ENCODE measurements at regions not wholly inside any gene's neighbourhood (a gene's known extent, or its start where the extent isn't known, plus 50 kb on each side); places are given as distances from the start of the nearest gene placed in this dataset.
"Not testable (repeated sequence)": the region's sequence is repeated elsewhere in the genome, so short reads cannot be mapped to it uniquely, and the experiment has no call there.

DNA sequence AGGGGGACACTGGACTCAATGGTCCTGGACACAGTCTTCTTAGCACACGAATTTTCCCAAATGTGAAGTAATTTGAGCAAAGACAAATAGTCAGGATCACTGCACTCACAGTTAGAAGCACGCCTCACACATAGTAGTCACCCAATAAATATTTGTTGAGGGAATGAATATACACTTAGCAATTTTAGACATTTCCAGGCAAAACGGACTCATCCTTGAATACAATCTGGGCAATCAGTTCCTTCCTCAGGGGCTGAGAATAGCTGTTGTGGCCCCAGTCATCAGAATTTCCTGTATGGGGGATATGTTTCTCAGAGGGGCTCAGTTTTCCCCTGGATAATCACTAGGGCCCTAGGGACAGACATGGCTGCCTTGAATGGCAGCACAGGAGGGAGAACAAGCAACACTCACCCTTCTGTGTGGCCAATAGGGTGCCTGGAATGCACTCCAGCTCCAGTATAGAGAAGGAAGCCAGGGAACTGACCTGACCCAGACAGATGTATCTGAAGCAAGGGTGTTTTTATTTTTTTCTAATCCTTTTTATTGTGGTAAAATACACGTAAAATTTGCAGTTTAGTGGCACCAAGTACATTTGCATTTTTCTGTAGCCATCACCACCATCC is 282.7 kb upstream of the ZNF32 start:
- DNase-seq (ENCODE audit: low read depth), result no peak

DNA sequence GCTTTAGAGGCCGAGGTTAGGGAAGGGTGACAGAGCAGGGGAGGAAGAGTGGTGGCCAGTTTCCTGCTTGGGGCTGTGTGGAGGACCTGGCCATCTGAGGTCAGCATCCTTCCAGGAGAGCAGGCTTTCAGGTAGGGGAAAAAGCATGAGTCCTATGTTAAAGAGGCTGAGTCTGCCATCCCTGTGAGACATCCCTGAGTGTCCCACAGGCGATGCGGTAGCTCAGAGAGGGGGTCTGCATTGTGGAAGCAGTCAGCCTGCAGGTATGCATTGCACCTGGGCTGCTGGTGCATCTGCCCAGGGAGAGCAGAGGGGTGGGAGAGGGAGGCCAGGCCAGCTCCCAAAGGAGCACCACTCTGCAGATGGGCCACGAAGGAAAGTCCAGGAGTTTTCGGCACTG is 282.1 kb upstream of the ZNF32 start:
- DNase-seq (ENCODE audit: low read depth), result no peak

DNA sequence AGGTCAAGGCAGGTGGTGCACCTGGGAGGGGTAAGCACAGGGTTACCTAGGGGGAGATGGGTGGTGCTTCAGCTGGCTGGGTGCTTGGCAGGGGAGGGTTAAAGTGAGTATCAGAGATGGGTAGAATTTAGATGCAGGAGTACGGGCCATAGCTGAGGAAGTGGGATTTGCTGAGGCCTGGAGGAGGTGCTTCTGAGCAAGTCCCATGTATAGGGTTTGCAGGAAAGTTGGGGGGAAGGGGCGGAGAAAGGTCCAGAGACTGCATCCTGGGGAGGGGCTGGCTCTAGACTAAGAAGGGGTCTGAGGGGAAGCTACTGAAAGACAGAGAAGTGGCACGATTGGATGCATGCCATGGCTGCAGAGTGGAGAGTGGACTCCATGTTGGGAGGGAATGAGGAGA is 281.6 kb upstream of the ZNF32 start:
- DNase-seq (ENCODE audit: low read depth), result no peak

DNA sequence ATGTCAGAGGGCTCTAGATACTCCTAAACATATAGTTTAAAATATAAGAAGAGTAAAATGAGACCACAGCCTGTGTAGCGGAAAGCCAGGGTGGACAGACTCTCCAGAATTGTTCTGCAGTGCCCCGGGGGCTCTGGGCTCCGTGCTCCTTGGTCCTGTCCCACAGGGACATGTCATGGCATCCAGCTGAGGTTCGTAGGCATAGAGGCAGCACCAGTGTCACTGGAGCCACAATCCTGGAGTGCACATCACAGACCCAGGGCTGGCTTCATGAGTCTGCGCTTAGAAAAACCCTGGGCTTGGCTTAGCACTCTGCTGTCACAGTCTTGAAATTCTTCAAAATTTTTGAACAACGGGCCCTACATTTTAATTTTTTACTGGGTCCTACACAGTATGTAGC is 280.4 kb upstream of the ZNF32 start:
- DNase-seq (ENCODE audit: low read depth), result no peak

DNA sequence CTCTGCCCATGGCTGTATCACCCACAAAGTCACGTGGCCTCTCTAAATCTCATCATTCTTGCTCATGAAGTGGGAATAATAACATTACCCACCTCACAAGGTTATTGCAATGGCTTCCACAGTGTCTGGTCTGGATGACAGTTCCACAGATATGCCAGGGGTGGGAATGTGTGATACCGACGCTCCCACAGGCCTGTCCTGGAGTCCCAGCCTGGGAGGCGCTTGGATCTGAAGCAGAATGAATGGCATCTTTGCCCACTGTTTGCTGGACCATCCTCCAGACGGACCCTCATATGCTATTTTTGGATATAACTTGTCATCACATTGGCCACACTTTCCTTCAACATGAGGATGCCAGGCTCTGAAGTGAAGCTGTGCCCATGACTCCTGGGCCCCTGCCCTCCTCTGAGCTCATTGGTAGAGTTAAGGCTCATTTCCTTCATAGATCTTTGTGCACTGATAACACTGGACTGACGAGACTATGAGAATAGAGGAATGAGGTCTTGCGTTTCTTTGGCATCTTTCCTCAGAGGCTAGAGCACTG is 279.8 kb upstream of the ZNF32 start:
- DNase-seq (ENCODE audit: low read depth), result no peak

GRCh38 chr10:43926875-43927406 is 278.3 kb upstream of the ZNF32 start:
- DNase-seq (ENCODE audit: low read depth), result no peak

GRCh38 chr10:43926371-43926770 is 277.7 kb upstream of the ZNF32 start:
- no peak for DNase-seq (ENCODE audit: low read depth)

DNA sequence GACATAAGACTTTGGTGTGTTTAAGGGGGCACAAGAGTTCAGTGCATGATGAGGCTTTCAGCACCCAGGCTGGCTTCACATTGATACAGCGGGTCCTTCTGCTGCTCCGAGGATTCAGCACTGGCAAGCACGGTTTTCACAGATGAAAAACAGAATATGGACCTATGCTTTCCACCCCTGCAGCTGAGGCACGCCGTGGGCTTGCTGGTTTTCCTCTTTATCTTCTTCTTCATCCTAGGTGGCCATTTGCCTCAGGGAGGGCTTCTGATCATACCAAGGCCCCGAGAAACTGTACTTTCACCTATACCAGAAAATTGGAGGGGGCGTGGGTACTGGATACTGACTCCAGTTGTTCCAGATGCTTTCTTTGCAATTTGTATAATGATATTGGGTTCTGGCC is 277.1 kb upstream of the ZNF32 start:
- DNase-seq (ENCODE audit: low read depth), result no peak

- DNase-seq (ENCODE audit: low read depth), result no peak
Observed at GRCh38 chr10:43923328-43923727, 274.6 kb upstream of the ZNF32 start.

DNA sequence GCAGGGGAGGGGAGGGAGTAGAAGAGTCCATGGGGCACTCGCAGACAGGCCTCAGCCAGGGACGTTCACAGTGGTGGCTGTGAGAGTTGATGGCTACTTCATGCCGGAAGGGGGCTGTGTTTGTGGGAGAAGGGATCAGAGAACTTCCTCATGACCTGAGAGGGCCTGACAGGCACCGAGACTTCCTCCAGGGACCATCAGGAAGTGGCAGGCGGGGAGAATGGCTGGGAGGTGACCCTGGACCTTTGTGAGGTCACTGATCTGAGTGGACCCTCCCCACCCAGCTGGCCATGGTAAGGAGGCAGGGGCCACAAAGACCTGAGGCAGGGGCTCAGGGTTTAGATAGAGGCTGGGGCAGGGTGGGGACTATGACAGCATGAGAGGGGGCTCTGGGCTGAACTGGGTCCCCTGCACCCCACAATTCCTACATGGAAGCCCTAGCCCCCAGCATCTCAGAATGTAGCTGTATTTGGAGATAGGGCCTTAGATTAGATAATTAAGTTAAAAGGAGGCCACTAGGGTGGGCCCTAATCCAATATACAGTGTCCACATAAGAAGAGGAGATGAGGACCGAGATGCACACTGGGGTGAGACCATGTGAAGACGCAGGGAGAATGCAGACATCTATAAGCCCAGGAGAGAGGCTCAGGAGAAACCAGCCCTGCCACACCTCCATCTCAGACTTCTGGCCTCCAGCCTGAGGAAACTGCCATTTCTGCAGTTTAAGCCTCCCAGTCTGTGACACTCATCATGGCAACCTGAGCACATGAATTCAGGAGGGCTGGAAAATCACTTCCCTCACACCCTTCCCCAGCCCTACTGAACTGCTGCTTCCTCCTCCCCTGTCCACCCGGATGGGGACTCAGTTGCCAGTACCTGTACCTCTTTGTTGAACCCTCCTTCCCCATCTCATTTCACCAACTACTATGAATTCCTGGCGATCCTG is 273.9 kb upstream of the ZNF32 start:
- no peak for DNase-seq (ENCODE audit: low read depth)

GRCh38 chr10:43921881-43922280 is 273.2 kb upstream of the ZNF32 start:
- no peak for DNase-seq (ENCODE audit: low read depth)

DNA sequence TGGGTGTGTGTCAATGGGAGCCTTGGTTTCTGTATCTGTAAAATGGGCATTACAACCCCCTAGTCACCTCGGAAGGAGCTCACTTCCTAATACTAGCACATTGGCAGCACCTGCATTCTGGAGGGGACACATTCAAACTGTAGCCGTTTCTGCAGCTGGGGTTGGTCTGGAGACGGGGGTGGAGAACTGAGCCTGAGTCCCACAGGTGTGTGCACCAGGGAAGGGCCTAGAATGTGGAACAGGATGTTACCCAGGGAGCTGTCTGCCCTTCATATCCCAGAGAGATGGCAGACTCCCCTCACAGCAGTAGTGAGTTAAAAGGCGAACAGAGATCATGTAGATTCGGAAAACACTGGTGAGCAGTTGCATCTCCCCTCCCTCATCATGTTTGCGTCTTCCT is 272.8 kb upstream of the ZNF32 start:
- no peak for DNase-seq (ENCODE audit: low read depth)

DNA sequence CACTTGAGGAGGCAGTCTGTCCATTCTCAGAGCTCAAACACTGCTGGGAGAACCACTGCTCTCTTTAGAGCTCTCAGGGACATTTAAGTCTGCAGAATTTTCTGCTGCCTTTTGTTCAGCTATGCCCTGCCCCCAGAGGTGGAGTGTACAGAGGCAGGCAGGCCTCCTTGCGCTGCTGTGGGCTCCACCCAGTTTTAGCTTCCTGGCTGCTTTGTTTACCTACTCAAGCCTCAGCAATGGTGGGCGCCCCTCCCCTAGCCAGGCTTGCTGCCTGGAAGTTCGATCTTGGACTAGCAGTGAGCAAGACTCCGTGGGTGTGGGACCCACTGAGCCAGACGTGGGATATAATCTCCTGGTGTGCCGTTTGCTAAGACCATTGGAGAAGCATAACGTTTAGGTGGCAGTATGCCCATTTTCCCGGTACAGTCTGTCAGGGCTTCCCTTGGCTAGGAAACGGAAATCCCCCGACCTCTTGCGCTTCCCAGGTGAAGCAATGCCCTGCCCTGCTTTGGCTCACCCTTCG is 271.6 kb upstream of the ZNF32 start:
- DNase-seq (ENCODE audit: low read depth), result not testable (repeated sequence)

DNA sequence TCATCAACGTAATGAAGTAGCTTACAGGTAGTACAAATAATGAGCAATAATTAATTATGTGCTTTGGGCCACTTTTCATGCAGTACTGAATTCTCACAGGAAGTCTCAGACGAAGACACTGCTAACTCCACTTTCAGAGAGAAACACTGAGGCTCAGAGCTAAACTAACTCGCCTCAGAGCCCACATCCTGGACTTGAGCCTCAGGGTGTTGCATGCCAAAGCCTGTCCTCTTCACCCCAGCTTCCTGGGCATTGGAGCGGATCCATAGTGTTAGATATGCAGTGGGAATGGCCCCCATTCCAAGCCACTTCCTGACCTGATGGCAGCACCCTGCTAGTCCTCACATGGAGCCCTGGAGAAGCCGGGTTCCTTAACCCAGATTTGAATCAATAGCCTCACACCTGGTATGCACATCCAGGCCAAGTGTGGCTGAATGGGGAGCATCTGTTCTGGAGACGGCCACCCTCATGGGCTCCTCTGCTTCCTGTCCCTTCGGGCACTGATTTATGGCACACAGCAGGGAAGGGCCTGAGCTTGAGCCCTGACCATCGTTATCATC is 265.1 kb upstream of the ZNF32 start:
- DNase-seq (ENCODE audit: low read depth), result no peak

DNA sequence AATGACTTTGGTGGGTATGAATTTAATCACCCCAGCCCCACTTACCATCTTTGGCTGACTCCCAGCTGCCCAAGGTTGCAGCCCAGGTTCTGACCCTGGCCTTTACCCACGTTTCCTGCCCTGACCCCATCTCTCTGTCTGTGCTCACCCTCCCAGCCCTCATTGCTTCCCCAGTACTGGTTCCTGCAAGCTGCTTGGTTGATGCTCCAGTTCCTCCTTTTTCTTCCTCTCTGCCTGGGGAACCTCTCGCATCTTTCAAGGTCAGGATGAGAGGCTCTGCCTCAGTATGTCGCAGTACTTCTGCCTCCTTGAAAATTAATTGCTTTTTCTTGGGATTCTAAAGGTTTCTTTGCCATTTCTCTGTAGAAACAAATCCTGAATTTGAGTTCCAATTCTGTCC is 263.8 kb upstream of the ZNF32 start:
- no peak for DNase-seq (ENCODE audit: low read depth)

DNA sequence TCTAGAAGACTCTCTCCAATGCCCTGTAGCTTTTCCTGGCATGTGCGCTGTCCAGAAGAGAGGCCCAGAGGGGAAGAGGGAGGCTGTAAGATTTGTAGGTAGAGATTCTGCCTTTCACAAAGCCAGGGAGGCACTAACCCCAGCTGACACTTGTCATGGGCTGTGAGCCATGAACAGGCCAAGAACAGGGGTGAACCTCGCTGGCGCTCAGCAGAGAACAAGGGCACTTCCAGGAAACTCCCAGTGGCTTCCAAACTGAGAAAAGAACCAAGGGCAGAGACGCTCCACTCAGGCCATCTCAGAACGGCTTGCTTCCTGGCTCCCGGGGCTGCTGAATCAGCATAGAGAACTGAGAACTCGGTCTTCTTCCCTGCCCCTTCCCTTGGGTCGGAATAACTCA is 257.8 kb upstream of the ZNF32 start:
- no peak for DNase-seq (ENCODE audit: low read depth)

DNA sequence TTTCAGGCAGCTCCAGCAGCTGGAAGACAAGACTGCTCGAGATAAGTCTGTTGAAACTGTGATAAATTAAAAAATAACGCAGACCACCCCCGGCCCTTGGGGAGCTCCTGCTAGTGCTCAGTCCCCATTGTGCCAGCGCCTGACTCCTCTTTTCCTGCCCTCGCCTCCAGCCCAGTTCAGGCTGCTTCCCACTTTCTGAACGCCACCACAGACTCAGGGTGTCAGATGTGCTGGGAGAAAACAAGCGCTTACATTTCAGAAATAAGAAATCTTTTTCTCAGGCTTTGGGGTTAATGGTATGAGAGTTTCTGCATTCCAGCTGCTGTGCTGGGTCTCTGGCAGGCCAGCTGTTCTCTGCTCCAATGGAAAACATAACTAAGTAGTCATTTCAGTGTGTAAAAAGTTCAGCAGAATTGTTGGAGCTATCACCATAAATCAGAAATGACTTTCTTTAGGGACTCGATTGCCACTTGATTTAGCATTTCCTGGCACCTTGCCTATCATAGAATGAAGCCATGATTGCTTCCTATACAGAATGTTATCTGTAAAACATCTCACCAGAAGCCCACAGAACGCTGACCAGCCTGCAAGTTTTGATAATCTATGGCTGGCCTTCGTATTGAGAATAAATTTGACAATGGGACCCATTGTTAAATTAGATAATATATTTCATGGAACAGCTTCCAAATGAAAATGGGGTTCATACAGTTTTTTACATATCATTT is 257.0 kb upstream of the ZNF32 start:
- DNase-seq (ENCODE audit: low read depth), result no peak

GRCh38 chr10:43904844-43905243 is 256.2 kb upstream of the ZNF32 start:
- no peak for DNase-seq (ENCODE audit: low read depth)

DNA sequence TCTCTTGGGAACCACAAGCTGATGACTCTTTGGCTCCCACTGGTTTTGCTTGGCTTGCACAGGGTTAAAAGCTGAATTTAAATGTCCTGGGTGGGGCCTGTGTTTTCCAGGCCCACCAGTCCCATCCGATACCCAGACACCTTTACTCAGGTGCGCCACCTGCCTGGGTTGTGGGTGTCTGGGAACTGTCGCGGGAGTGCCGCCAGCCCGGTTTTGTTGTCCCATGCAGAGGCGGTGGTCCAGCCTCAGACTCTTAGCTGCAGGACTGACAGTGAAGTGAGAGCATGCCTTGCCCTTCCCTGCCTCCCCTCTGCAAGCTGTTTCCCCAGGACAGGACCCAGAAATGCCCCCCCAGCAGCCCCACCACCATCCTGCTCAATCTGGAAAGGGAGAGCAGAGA is 255.6 kb upstream of the ZNF32 start:
- no peak for DNase-seq (ENCODE audit: low read depth)

DNA sequence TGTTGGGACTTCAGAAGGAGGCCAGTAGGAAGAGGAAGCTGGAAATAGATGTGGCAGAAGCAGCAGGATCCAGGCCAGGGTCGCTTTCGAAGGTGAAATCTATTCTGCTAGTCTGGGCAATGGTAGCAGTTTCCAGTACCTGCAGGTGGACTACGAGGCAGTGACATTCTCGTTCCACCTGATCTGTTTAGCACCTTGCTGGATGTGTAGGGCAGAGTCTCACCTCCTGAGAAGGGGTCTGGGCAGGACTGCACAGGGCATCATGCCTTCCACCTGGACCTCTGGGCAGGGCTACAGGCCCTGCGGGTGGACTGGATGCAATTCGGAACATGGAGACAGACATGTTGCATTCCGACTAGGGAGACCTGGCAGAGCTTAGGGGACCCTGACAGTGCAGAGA is 254.8 kb upstream of the ZNF32 start:
- no peak for DNase-seq (ENCODE audit: low read depth)

- DNase-seq (ENCODE audit: low read depth), result no peak
Observed at GRCh38 chr10:43902842-43903241, 254.2 kb upstream of the ZNF32 start.

Data from stimulated activated CD8-positive, alpha-beta memory T cell treated with anti-CD3 and anti-CD28 coated beads, Interleukin-7, amount 100 ng/mL, for 24 hours (primary cell).